Sigmoid colon (tissue), 4 donors: ENCODE measurements at regions not wholly inside any gene's neighbourhood (a gene's known extent, or its start where the extent isn't known, plus 50 kb on each side); places are given as distances from the start of the nearest gene placed in this dataset.

Experiments used
- CTCF ChIP-seq, 4 experiments: fragments of 450-650 bp in 3 of 4; fragments of 200-600 bp in 1 of 4; IDR thresholded peaks; one replicate each; pipeline ENCODE4 v1.5.1; 2016 to 2019; ENCODE audit warnings: antibody characterized with exemption in 4 of 4, mild to moderate bottlenecking in 3 of 4, moderate library complexity in 2 of 4
- POLR2AphosphoS5 ChIP-seq, 4 donors: sonication (generic); formaldehyde crosslinking; IDR thresholded peaks; one replicate each; pipeline ENCODE4 v1.6.1; 2017; ENCODE audit warnings: antibody characterized with exemption in 4 of 4

- TF ChIP-seq CTCF (IDR thresholded peaks at IDR 0.05), result no peak
- TF ChIP-seq POLR2AphosphoS5 (IDR thresholded peaks at IDR 0.05), result no peak
Observed at GRCh38 chr10:43825984-43826383, 177.3 kb upstream of the ZNF32 start.
